GM23338 (cell line): ENCODE measurements at regions not wholly inside any gene's neighbourhood (a gene's known extent, or its start where the extent isn't known, plus 50 kb on each side); places are given as distances from the start of the nearest gene placed in this dataset.

Source experiments
- CTCF ChIP-seq, 2 experiments: fragments of 200-600 bp in 1 of 2; sonication (generic) in 1 of 2; conservative IDR thresholded peaks; 2 replicates each; pipeline versions ENCODE4 v1.5.1 to v1.6.1; 2016 to 2017; ENCODE audit warnings: antibody characterized with exemption in 2 of 2, low read depth in 2 of 2, mild to moderate bottlenecking in 2 of 2, moderate library complexity in 1 of 2
- EZH2 ChIP-seq: fragments of 200-600 bp; sonication (generic); IDR thresholded peaks from one replicate; pipeline ENCODE4 v1.8.0; 2017; ENCODE audit warnings: antibody characterized with exemption, mild to moderate bottlenecking, low read depth; ENCODE audit not compliant: unreplicated experiment
- EZH2phosphoT487 ChIP-seq: fragments of 200-600 bp; sonication (generic); IDR thresholded peaks from one replicate; pipeline ENCODE4 v1.8.1; 2018; ENCODE audit warnings: antibody characterized with exemption; ENCODE audit not compliant: unreplicated experiment
- POLR2AphosphoS5 ChIP-seq: IDR thresholded peaks from 2 replicates; pipeline ENCODE4 v1.6.1; 2016; ENCODE audit warnings: antibody characterized with exemption, low read depth
- ZNF462 ChIP-seq: fragments of 250-450 bp; sonication (Bioruptor Pico); IDR thresholded peaks from 2 replicates; pipeline ENCODE4 v1.5.0; 2020; ENCODE audit warnings: mild to moderate bottlenecking, moderate library complexity

- TF ChIP-seq CTCF (conservative IDR thresholded peaks at IDR 0.05; ENCODE audit: low read depth in 2 of 2) (no peak), POLR2AphosphoS5 (no peak), EZH2 (no peak), EZH2phosphoT487 (no peak), ZNF462 (no peak)
These were observed 75.6 kb downstream of the LINGO1 start for GRCh38 chr15:77557144-77557543.
